OCI-LY7 (cell line): ENCODE measurements at regions not wholly inside any gene's neighbourhood (a gene's known extent, or its start where the extent isn't known, plus 50 kb on each side); places are given as distances from the start of the nearest gene placed in this dataset.

Experiments used
- BruUV-seq: library from RNA; stranded (reverse); fragments of 400-500 nt; replicated peaks from 2 replicates; lab custom pipeline; 2021; lab: Mats Ljungman, UMichigan
- CTCF ChIA-PET: fragments of 300-600 bp; sonication (Branson Sonifier 250); formaldehyde crosslinking; loops from one replicate; lab custom pipeline; 2022; ENCODE audit warnings: antibody characterized with exemption; ENCODE audit not compliant: unreplicated experiment; lab: Charles Lee
- POLR2A ChIA-PET: fragments of 300-600 bp; sonication (Branson Sonifier 250); formaldehyde crosslinking; loops from one replicate; lab custom pipeline; 2022; ENCODE audit warnings: antibody characterized with exemption; lab: Charles Lee
- DNase-seq: peaks from one replicate; pipeline ENCODE4 v3.0.0-alpha.2; 2015; ENCODE audit warnings: low spot score
- H2AFZ ChIP-seq: fragments of 200-600 bp; sonication (generic), shearing (Covaris generic); 2 replicates; pipeline ENCODE4 v1.6.1; 2014; ENCODE audit warnings: mild to moderate bottlenecking, antibody characterized with exemption, low read length, moderate library complexity
- H3K27ac ChIP-seq: fragments of 200-600 bp; sonication (generic); 2 replicates; pipeline ENCODE4 v1.5.1; 2014; ENCODE audit warnings: mixed run types, low read depth, mild to moderate bottlenecking, moderate library complexity, low read length, inconsistent platforms; ENCODE audit not compliant: poor library complexity, severe bottlenecking
- H3K36me3 ChIP-seq: fragments of 200-600 bp; sonication (generic); 2 replicates; pipeline ENCODE4 v1.6.1; 2014; ENCODE audit warnings: mild to moderate bottlenecking, antibody characterized with exemption, low read length, moderate library complexity, mixed read lengths; ENCODE audit not compliant: insufficient read depth
- H3K4me1 ChIP-seq: fragments of 200-600 bp; sonication (generic); 2 replicates; pipeline ENCODE4 v1.5.1; 2014; ENCODE audit warnings: mild to moderate bottlenecking, low read length; ENCODE audit not compliant: insufficient read depth, poor library complexity, severe bottlenecking
- H3K4me2 ChIP-seq: fragments of 200-600 bp; sonication (generic); 2 replicates; pipeline ENCODE4 v1.6.1; 2014; ENCODE audit warnings: mild to moderate bottlenecking, low read length
- H3K4me3 ChIP-seq: fragments of 200-600 bp; sonication (generic); 2 replicates; pipeline ENCODE4 v1.5.1; 2014; ENCODE audit warnings: mild to moderate bottlenecking, low read depth, low read length; ENCODE audit not compliant: poor library complexity, severe bottlenecking
- H3K79me2 ChIP-seq: fragments of 200-600 bp; sonication (generic); 2 replicates; pipeline ENCODE4 v1.6.1; 2016; ENCODE audit warnings: low read depth, mild to moderate bottlenecking, low read length, moderate library complexity, mixed read lengths; ENCODE audit not compliant: insufficient read depth
- H3K9me2 ChIP-seq: fragments of 200-600 bp; sonication (generic); 2 replicates; pipeline ENCODE4 v1.6.1; 2016; ENCODE audit warnings: mild to moderate bottlenecking, low read length, mixed read lengths; ENCODE audit not compliant: insufficient read depth
- H3K9me3 ChIP-seq: fragments of 200-600 bp; sonication (generic); 2 replicates; pipeline ENCODE4 v1.6.1; 2014; ENCODE audit warnings: mild to moderate bottlenecking, mixed run types, low read length, mixed read lengths
- H4K20me1 ChIP-seq: fragments of 200-600 bp; sonication (generic); 2 replicates; pipeline ENCODE4 v1.6.1; 2014; ENCODE audit warnings: mild to moderate bottlenecking, antibody characterized with exemption, low read length, moderate library complexity, mixed read lengths; ENCODE audit not compliant: insufficient read depth
- EZH2phosphoT487 ChIP-seq: fragments of 200-600 bp; sonication (generic); IDR thresholded peaks from 2 replicates; pipeline ENCODE4 v1.6.1; 2018; ENCODE audit warnings: low read depth, borderline replicate concordance, mild to moderate bottlenecking, mixed run types, antibody characterized with exemption, low read length, moderate library complexity, mixed read lengths
- intact Hi-C: fragments of 100-400 bp; cut with micrococcal nuclease; formaldehyde crosslinking; loops from one replicate; pipeline ENCODE4 v1.10.0; 2022; ENCODE audit not compliant: unreplicated experiment
- TF ChIP-seq, protein P1 (sequence below): fragments of 200-600 bp; sonication (generic); conservative IDR thresholded peaks from 2 replicates; pipeline ENCODE4 v1.5.1; 2014; ENCODE audit warnings: mild to moderate bottlenecking, antibody characterized with exemption, low read length, moderate library complexity, mixed read lengths

- BruUV-seq: no TSS peak
- Histone ChIP-seq H2AFZ (no peak overlapping the region), H3K4me2 (no peak overlapping the region), H3K27ac (no peak overlapping the region), H3K9me2 (no peaks in the 10 kb centered on the region), H3K36me3 (no peaks in the 10 kb centered on the region), H4K20me1 (no peaks in the 10 kb centered on the region), H3K4me3 (no peak overlapping the region), H3K4me1 (no peaks in the 10 kb centered on the region), H3K79me2 (no peaks in the 10 kb centered on the region), H3K9me3 (no peaks in the 10 kb centered on the region)
- TF ChIP-seq, protein P1, sequence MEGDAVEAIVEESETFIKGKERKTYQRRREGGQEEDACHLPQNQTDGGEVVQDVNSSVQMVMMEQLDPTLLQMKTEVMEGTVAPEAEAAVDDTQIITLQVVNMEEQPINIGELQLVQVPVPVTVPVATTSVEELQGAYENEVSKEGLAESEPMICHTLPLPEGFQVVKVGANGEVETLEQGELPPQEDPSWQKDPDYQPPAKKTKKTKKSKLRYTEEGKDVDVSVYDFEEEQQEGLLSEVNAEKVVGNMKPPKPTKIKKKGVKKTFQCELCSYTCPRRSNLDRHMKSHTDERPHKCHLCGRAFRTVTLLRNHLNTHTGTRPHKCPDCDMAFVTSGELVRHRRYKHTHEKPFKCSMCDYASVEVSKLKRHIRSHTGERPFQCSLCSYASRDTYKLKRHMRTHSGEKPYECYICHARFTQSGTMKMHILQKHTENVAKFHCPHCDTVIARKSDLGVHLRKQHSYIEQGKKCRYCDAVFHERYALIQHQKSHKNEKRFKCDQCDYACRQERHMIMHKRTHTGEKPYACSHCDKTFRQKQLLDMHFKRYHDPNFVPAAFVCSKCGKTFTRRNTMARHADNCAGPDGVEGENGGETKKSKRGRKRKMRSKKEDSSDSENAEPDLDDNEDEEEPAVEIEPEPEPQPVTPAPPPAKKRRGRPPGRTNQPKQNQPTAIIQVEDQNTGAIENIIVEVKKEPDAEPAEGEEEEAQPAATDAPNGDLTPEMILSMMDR: no peak
- TF ChIP-seq EZH2phosphoT487: no peak
- DNase-seq: no peak
- CTCF ChIA-PET: no interaction called here
- intact Hi-C loops: no loop called here
- POLR2A ChIA-PET: no interaction called here
These were observed 69.8 kb downstream of the EFNB1 start for GRCh38 chrX:68898598-68898997.

GRCh38 chrX:68897118-68897945, 68.5 kb downstream of the EFNB1 start:
- BruUV-seq: no TSS peak

More at GRCh38 chrX:68897118-68897945, 68.5 kb downstream of the EFNB1 start:
- no peak for DNase-seq
- H3K27ac ChIP-seq: no peak overlapping the region
- H3K4me2 ChIP-seq: no peak overlapping the region
- no peaks in the 10 kb centered on the region for H3K4me1 ChIP-seq
- H3K79me2 ChIP-seq: no peaks in the 10 kb centered on the region
- no peaks in the 10 kb centered on the region for H3K9me3 ChIP-seq
- TF ChIP-seq, protein P1: no peak
- no peak for TF ChIP-seq EZH2phosphoT487
- intact Hi-C loops: no loop called here
- CTCF ChIA-PET: no interaction called here
- no peaks in the 10 kb centered on the region for H3K9me2 ChIP-seq
- no peaks in the 10 kb centered on the region for H4K20me1 ChIP-seq
- H3K36me3 ChIP-seq: no peaks in the 10 kb centered on the region
- H3K4me3 ChIP-seq: no peak overlapping the region
- POLR2A ChIA-PET: no interaction called here
- no peak overlapping the region for H2AFZ ChIP-seq
